Suprapubic skin (tissue), 4 donors: ENCODE measurements at regions not wholly inside any gene's neighbourhood (a gene's known extent, or its start where the extent isn't known, plus 50 kb on each side); places are given as distances from the start of the nearest gene placed in this dataset.

Experiments used
- DNase-seq, 2 donors: peaks; one replicate each; pipeline ENCODE4 v3.0.0-alpha.2; 2019; ENCODE audit warnings: low spot score in 2 of 2
- H3K27ac ChIP-seq: fragments of 200-600 bp; sonication (generic); one replicate; pipeline ENCODE4 v1.5.1; 2019
- H3K27me3 ChIP-seq: fragments of 200-600 bp; sonication (generic); one replicate; pipeline ENCODE4 v1.5.1; 2019
- H3K36me3 ChIP-seq: fragments of 200-600 bp; sonication (generic); one replicate; pipeline ENCODE4 v1.5.1; 2019
- H3K4me1 ChIP-seq: fragments of 200-600 bp; sonication (generic); one replicate; pipeline ENCODE4 v1.5.1; 2019
- H3K4me3 ChIP-seq: fragments of 200-600 bp; sonication (generic); one replicate; pipeline ENCODE4 v1.5.1; 2019; ENCODE audit warnings: mild to moderate bottlenecking
- H3K9me3 ChIP-seq: fragments of 200-600 bp; sonication (generic); one replicate; pipeline ENCODE4 v1.5.1; 2019
- EP300 ChIP-seq: sonication (generic); formaldehyde crosslinking; IDR thresholded peaks from one replicate; pipeline ENCODE4 v1.6.1; 2017; ENCODE audit warnings: antibody characterized with exemption
- POLR2A ChIP-seq, 2 donors: fragments of 450-650 bp; IDR thresholded peaks; one replicate each; pipeline ENCODE4 v1.6.1; 2017; ENCODE audit warnings: antibody characterized with exemption in 2 of 2, mild to moderate bottlenecking in 2 of 2, moderate library complexity in 2 of 2
- POLR2AphosphoS5 ChIP-seq, 3 donors: sonication (generic); formaldehyde crosslinking; IDR thresholded peaks; one replicate each; pipeline ENCODE4 v1.6.1; 2017; ENCODE audit warnings: antibody characterized with exemption in 3 of 3
- WGBS: methylation state at CpG from one replicate; pipeline ENCODE4 v1.1.5; 2018; 5-methylcytosine and 5-hydroxymethylcytosine counted together
- TF ChIP-seq, protein P1 (sequence below), 2 donors: fragments of 200-600 bp in 1 of 2; fragments of 450-650 bp in 1 of 2; sonication (generic) in 1 of 2; IDR thresholded peaks; one replicate each; pipeline ENCODE4 v1.5.1; 2016 to 2019; ENCODE audit warnings: antibody characterized with exemption in 2 of 2, mild to moderate bottlenecking in 1 of 2, moderate library complexity in 1 of 2

GRCh38 chr6:8969747-8970146 lies 534.4 kb upstream of the SLC35B3 start:
- H3K4me1 ChIP-seq: no peaks in the 10 kb centered on the region
- H3K36me3 ChIP-seq: no peaks in the 10 kb centered on the region
- DNase-seq: no peak
- H3K27me3 ChIP-seq: no peaks in the 10 kb centered on the region
- peaks cover 12% of the 10 kb centered on the region for H3K9me3 ChIP-seq
- no peak overlapping the region for H3K4me3 ChIP-seq
- no peak overlapping the region for H3K27ac ChIP-seq
- TF ChIP-seq POLR2A (IDR thresholded peaks at IDR 0.05): no peak
- TF ChIP-seq, protein P1, sequence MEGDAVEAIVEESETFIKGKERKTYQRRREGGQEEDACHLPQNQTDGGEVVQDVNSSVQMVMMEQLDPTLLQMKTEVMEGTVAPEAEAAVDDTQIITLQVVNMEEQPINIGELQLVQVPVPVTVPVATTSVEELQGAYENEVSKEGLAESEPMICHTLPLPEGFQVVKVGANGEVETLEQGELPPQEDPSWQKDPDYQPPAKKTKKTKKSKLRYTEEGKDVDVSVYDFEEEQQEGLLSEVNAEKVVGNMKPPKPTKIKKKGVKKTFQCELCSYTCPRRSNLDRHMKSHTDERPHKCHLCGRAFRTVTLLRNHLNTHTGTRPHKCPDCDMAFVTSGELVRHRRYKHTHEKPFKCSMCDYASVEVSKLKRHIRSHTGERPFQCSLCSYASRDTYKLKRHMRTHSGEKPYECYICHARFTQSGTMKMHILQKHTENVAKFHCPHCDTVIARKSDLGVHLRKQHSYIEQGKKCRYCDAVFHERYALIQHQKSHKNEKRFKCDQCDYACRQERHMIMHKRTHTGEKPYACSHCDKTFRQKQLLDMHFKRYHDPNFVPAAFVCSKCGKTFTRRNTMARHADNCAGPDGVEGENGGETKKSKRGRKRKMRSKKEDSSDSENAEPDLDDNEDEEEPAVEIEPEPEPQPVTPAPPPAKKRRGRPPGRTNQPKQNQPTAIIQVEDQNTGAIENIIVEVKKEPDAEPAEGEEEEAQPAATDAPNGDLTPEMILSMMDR (IDR thresholded peaks at IDR 0.05): no peak
- no peak for TF ChIP-seq EP300
- TF ChIP-seq POLR2AphosphoS5 (IDR thresholded peaks at IDR 0.05): no peak

- no peaks in the 10 kb centered on the region for H3K9me3 ChIP-seq
- no peaks in the 10 kb centered on the region for H3K36me3 ChIP-seq
- H3K27ac ChIP-seq: no peak overlapping the region
- TF ChIP-seq, protein P1 (IDR thresholded peaks at IDR 0.05): no peak
- TF ChIP-seq POLR2A (IDR thresholded peaks at IDR 0.05): no peak
- TF ChIP-seq POLR2AphosphoS5 (IDR thresholded peaks at IDR 0.05): no peak
- no peak for TF ChIP-seq EP300
- H3K4me1 ChIP-seq: no peaks in the 10 kb centered on the region
- H3K4me3 ChIP-seq: no peak overlapping the region
- no peak for DNase-seq
- H3K27me3 ChIP-seq: no peaks in the 10 kb centered on the region
Observed at GRCh38 chr6:8958894-8959511, 523.7 kb upstream of the SLC35B3 start.

DNA sequence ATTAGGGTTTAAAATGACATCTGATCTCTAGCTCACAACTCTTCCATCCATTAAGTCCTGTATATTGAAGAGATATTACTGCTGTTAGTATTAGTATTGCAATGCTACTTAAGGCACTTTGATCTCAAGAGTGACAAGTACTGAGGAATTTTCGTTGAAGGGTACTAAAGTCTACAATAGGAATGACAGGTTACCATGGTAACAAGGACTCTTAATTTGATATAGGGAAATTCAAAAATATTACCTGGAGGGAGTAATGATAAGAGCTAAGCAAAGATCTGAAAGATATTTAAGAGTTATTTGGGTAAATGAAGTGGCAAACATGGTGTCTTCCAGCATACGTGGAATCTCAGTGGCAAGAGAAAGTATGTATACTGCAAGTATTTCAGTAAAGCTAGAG lies 518.0 kb upstream of the SLC35B3 start:
- 45% methylated on average over 2 of the region's 2 CpGs for WGBS
- Histone ChIP-seq H3K27me3 (no peaks in the 10 kb centered on the region), H3K9me3 (no peaks in the 10 kb centered on the region), H3K36me3 (no peaks in the 10 kb centered on the region), H3K4me3 (no peak overlapping the region), H3K27ac (no peak overlapping the region), H3K4me1 (no peaks in the 10 kb centered on the region)
- TF ChIP-seq, protein P1 (IDR thresholded peaks at IDR 0.05): no peak
- TF ChIP-seq POLR2A (IDR thresholded peaks at IDR 0.05) (no peak), POLR2AphosphoS5 (IDR thresholded peaks at IDR 0.05) (no peak), EP300 (no peak)
- DNase-seq: no peak

- no peaks in the 10 kb centered on the region for H3K27me3 ChIP-seq
- 68% methylated on average over 4 of the region's 4 CpGs for WGBS
- no peaks in the 10 kb centered on the region for H3K36me3 ChIP-seq
- H3K4me3 ChIP-seq: no peak overlapping the region
- DNase-seq: no peak
- H3K9me3 ChIP-seq: no peaks in the 10 kb centered on the region
- TF ChIP-seq, protein P1 (IDR thresholded peaks at IDR 0.05): no peak
- TF ChIP-seq POLR2AphosphoS5 (IDR thresholded peaks at IDR 0.05): no peak
- no peak for TF ChIP-seq POLR2A (IDR thresholded peaks at IDR 0.05)
- TF ChIP-seq EP300: no peak
- no peak overlapping the region for H3K27ac ChIP-seq
- H3K4me1 ChIP-seq: no peaks in the 10 kb centered on the region
Observed at GRCh38 chr6:8948733-8949132, 513.4 kb upstream of the SLC35B3 start.

DNA sequence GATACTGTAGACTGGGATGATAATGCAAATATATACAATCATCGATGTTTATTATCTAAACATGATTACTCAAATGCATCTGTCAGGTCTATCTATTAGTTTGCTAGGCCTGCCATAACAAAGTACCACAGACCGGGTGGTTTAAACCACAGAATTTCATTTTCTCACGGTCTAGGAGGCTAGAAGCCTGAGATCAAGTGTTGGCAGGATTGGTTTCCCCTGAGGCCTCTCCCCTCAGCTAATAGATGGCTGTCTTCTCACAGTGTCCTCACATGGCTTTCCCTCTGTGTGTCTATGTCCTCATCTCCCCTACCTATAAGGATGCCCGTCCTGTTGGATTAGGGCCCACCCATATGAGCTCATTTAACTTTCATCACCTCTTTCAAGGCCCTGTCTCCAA lies 512.6 kb upstream of the SLC35B3 start:
- no peaks in the 10 kb centered on the region for H3K27me3 ChIP-seq
- no peak overlapping the region for H3K4me3 ChIP-seq
- no peak overlapping the region for H3K27ac ChIP-seq
- no peak for DNase-seq
- 79% methylated on average over 4 of the region's 4 CpGs for WGBS
- no peaks in the 10 kb centered on the region for H3K9me3 ChIP-seq
- TF ChIP-seq POLR2A (IDR thresholded peaks at IDR 0.05) (no peak), POLR2AphosphoS5 (IDR thresholded peaks at IDR 0.05) (no peak), EP300 (no peak)
- TF ChIP-seq, protein P1 (IDR thresholded peaks at IDR 0.05): no peak
- H3K4me1 ChIP-seq: no peaks in the 10 kb centered on the region
- no peaks in the 10 kb centered on the region for H3K36me3 ChIP-seq
